ENCODE measurements at regions not wholly inside any gene's neighbourhood (a gene's known extent, or its start where the extent isn't known, plus 50 kb on each side); places are given as distances from the start of the nearest gene placed in this dataset.

DNA sequence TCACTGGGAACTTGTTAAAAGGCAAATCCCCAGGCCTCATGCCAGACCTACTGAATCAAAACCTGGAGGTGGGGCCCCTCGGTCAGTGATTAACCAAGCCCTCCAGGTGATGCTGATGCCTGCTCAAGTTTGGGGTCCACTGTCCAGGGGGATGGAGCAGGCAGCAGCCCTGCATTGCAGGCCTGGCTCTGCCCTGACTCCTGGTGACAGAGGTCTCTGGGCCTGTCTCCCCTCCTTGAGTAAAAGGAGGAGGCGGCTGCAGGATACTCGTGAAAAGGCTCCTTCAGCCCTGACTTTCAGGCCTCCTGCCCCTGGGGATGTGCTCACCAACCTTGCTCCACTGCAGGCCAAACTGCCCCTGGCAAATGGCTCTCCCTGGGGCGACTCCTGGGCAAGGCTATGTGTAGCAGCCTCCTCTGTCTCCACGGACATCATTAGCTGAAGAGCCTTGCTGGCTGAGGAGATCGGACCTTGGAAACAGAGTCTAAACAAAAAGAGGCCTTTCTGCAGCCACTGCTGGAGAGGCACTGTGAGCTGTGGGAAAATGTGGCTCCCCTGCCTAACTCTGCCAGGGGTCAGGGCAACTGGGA, 134.8 kb upstream of the ALDH1B1 start:
- Histone ChIP-seq H3K36me3 (ENCODE audit: low read depth) (no peaks in the 10 kb centered on the region), H3F3A (ENCODE audit: insufficient read depth) (no peaks in the 10 kb centered on the region), H3K9me3 (ENCODE audit: low read depth) (no peaks in the 10 kb centered on the region), H3K9ac (no peak overlapping the region), H3K27ac (no peak overlapping the region), H3K79me2 (ENCODE audit: insufficient read depth) (no peaks in the 10 kb centered on the region), H4K20me1 (ENCODE audit: insufficient read depth) (no peaks in the 10 kb centered on the region), H2AFZ (no peak overlapping the region), H3K4me1 (ENCODE audit: insufficient read depth) (no peaks in the 10 kb centered on the region), H3K9me2 (ENCODE audit: insufficient read depth) (no peaks in the 10 kb centered on the region), H3K27me3 (replicated peaks; ENCODE audit: insufficient read depth) (no peaks in the 10 kb centered on the region; the same call in 1 of the 2 replicates), H3K4me3 (no peak overlapping the region), H3K4me2 (ENCODE audit: unreplicated experiment) (no peak overlapping the region)
- no peak for TF ChIP-seq EZH2 (IDR thresholded peaks at IDR 0.05; ENCODE audit: insufficient read depth, poor library complexity, severe bottlenecking)
- TF ChIP-seq EZH2phosphoT487 (IDR thresholded peaks at IDR 0.05; ENCODE audit: insufficient read depth, low read depth): no peak
- in situ Hi-C loops (cut with MboI): loop anchor here (10.0 kb wide), 1 partner anchor 63 kb away; no protein-coding TSS in a partner anchor
- 44 to 46% methylated on average over 6 of the region's 6 CpGs for WGBS, 2 experiments (ENCODE audit: low coverage in 1 of 2, low lambda C conversion rate in 2 of 2, missing lambda C conversion rate in 2 of 2)
- no peak for DNase-seq

DNA sequence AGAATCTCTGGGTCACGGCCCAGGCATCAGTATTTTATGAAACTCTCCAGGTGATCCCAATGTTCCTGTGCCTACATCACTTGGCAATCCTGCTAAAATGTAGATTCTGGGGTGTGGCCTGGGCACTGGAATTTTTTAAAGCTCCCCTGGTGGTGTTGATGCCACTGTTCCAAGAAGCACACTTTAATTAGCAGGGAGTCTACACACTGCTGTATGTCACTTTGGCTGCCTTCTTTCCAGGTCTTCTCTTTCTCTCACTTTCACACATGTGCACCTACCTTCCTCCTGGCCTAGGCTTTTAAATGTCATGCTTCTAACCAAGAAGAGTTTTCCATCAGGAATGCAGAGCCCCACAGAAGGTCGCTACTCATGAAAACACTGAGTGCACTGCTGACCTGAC, 136.0 kb upstream of the ALDH1B1 start:
- in situ Hi-C loops (cut with MboI): loop anchor here (10.0 kb wide), 1 partner anchor 62 kb away; no protein-coding TSS in a partner anchor
- no peaks in the 10 kb centered on the region for H4K20me1 ChIP-seq (ENCODE audit: insufficient read depth)
- H3F3A ChIP-seq (ENCODE audit: insufficient read depth): no peaks in the 10 kb centered on the region
- TF ChIP-seq EZH2phosphoT487 (IDR thresholded peaks at IDR 0.05; ENCODE audit: insufficient read depth, low read depth) (no peak), EZH2 (IDR thresholded peaks at IDR 0.05; ENCODE audit: insufficient read depth, poor library complexity, severe bottlenecking) (no peak)
- no peaks in the 10 kb centered on the region for H3K9me3 ChIP-seq (ENCODE audit: low read depth)
- DNase-seq: no peak
- no peak overlapping the region for H3K27ac ChIP-seq
- no peaks in the 10 kb centered on the region for H3K4me1 ChIP-seq (ENCODE audit: insufficient read depth)
- WGBS, 2 experiments (ENCODE audit: low coverage in 1 of 2, low lambda C conversion rate in 2 of 2, missing lambda C conversion rate in 2 of 2): 38 to 62% methylated on average over 2 of the region's 2 CpGs
- no peaks in the 10 kb centered on the region for H3K79me2 ChIP-seq (ENCODE audit: insufficient read depth)
- no peaks in the 10 kb centered on the region for H3K9me2 ChIP-seq (ENCODE audit: insufficient read depth)
- H3K4me3 ChIP-seq: no peak overlapping the region
- H3K27me3 ChIP-seq (replicated peaks; ENCODE audit: insufficient read depth): no peaks in the 10 kb centered on the region; the same call in 1 of the 2 replicates
- no peak overlapping the region for H3K4me2 ChIP-seq (ENCODE audit: unreplicated experiment)
- no peaks in the 10 kb centered on the region for H3K36me3 ChIP-seq (ENCODE audit: low read depth)
- H2AFZ ChIP-seq: no peak overlapping the region
- no peak overlapping the region for H3K9ac ChIP-seq

DNA sequence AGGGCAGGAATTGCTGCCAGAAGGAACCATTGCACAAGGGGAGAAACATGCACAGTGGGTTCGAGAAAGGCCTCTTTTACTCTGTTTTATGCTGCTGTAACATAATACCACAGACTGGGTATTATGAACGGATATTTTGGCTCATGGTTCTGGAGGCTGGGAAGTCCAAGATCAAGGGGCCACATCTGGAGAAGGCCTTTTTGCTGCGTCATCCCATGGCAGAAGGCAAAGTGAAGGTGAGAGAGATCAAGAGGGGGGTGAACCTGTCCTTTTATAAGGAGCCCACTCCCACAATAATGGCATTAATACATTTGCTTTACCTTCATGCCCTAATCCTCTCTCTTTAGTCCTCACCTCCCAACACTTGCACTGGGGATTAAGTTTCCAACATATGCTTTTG, 136.9 kb upstream of the ALDH1B1 start:
- H3K27me3 ChIP-seq (replicated peaks; ENCODE audit: insufficient read depth): no peaks in the 10 kb centered on the region; the same call in 1 of the 2 replicates
- TF ChIP-seq EZH2phosphoT487 (IDR thresholded peaks at IDR 0.05; ENCODE audit: insufficient read depth, low read depth) (no peak), EZH2 (IDR thresholded peaks at IDR 0.05; ENCODE audit: insufficient read depth, poor library complexity, severe bottlenecking) (no peak)
- 62% methylated on average over 3 of the region's 3 CpGs for WGBS, 2 experiments (ENCODE audit: low coverage in 1 of 2, low lambda C conversion rate in 2 of 2, missing lambda C conversion rate in 2 of 2)
- no peak overlapping the region for H3K9ac ChIP-seq
- no peak overlapping the region for H3K27ac ChIP-seq
- no peaks in the 10 kb centered on the region for H3K9me2 ChIP-seq (ENCODE audit: insufficient read depth)
- in situ Hi-C loops (cut with MboI): loop anchor here (10.0 kb wide), 1 partner anchor 61 kb away; no protein-coding TSS in a partner anchor
- no peaks in the 10 kb centered on the region for H3K9me3 ChIP-seq (ENCODE audit: low read depth)
- no peaks in the 10 kb centered on the region for H3K79me2 ChIP-seq (ENCODE audit: insufficient read depth)
- no peak overlapping the region for H3K4me3 ChIP-seq
- DNase-seq: no peak
- H3K4me1 ChIP-seq (ENCODE audit: insufficient read depth): no peaks in the 10 kb centered on the region
- H3K4me2 ChIP-seq (ENCODE audit: unreplicated experiment): no peak overlapping the region
- no peak overlapping the region for H2AFZ ChIP-seq
- H3K36me3 ChIP-seq (ENCODE audit: low read depth): no peaks in the 10 kb centered on the region
- H4K20me1 ChIP-seq (ENCODE audit: insufficient read depth): no peaks in the 10 kb centered on the region
- H3F3A ChIP-seq (ENCODE audit: insufficient read depth): no peaks in the 10 kb centered on the region

DNA sequence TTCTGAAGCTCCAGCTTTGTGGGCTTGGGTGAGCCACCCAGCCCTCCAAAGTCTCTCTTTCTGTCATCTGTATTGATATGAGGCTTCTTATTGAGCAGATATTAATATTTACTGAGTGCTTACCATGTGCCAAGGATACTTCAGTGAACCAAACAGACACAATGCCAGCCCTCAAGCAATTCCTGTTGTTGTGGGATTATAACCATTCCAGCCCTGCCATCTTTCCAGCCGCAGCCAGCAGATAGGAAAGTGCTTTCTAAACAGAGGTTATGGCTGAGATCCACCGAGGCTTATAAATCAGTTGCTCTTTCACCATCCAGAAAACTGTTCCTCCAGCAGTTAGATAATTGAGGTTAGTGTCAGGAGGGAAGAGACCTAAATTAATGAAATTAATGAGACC, 137.7 kb upstream of the ALDH1B1 start:
- no peaks in the 10 kb centered on the region for H3K79me2 ChIP-seq (ENCODE audit: insufficient read depth)
- 47% methylated on average over 2 of the region's 2 CpGs for WGBS, 2 experiments (ENCODE audit: low coverage in 1 of 2, low lambda C conversion rate in 2 of 2, missing lambda C conversion rate in 2 of 2)
- TF ChIP-seq EZH2 (IDR thresholded peaks at IDR 0.05; ENCODE audit: insufficient read depth, poor library complexity, severe bottlenecking) (no peak), EZH2phosphoT487 (IDR thresholded peaks at IDR 0.05; ENCODE audit: insufficient read depth, low read depth) (no peak)
- H3K36me3 ChIP-seq (ENCODE audit: low read depth): no peaks in the 10 kb centered on the region
- H3K4me2 ChIP-seq (ENCODE audit: unreplicated experiment): no peak overlapping the region
- no peaks in the 10 kb centered on the region for H3K4me1 ChIP-seq (ENCODE audit: insufficient read depth)
- H3F3A ChIP-seq (ENCODE audit: insufficient read depth): no peaks in the 10 kb centered on the region
- H3K9me2 ChIP-seq (ENCODE audit: insufficient read depth): no peaks in the 10 kb centered on the region
- H4K20me1 ChIP-seq (ENCODE audit: insufficient read depth): no peaks in the 10 kb centered on the region
- no peak for DNase-seq
- H3K9ac ChIP-seq: no peak overlapping the region
- H3K9me3 ChIP-seq (ENCODE audit: low read depth): no peaks in the 10 kb centered on the region
- H3K4me3 ChIP-seq: no peak overlapping the region
- no peaks in the 10 kb centered on the region; the same call in 1 of the 2 replicates for H3K27me3 ChIP-seq (replicated peaks; ENCODE audit: insufficient read depth)
- no peak overlapping the region for H3K27ac ChIP-seq
- in situ Hi-C loops (cut with MboI): loop anchor here (10.0 kb wide), 1 partner anchor 60 kb away; no protein-coding TSS in a partner anchor
- no peak overlapping the region for H2AFZ ChIP-seq
